G401 (cell line): ENCODE measurements at regions not wholly inside any gene's neighbourhood (a gene's known extent, or its start where the extent isn't known, plus 50 kb on each side); places are given as distances from the start of the nearest gene placed in this dataset.

Experiments
- DNase-seq: peaks from one replicate; pipeline ENCODE4 v3.0.0-alpha.2; 2015; ENCODE audit warnings: low spot score
- in situ Hi-C: cut with HindIII; loops from 2 replicates; pipeline ENCODE4 v1.10.0; 2016; ENCODE audit warnings: low sequenced_read_pairs, mixed read lengths

GRCh38 chr14:97393244-97393643, 596.1 kb downstream of the VRK1 start:
- in situ Hi-C loops, result no loop called here

GRCh38 chr14:97395068-97395467, 597.9 kb downstream of the VRK1 start:
- in situ Hi-C loops, result no loop called here
- DNase-seq, result no peak

More at GRCh38 chr14:97393244-97393643, 596.1 kb downstream of the VRK1 start:
- DNase-seq, result no peak

- in situ Hi-C loops, result no loop called here
- no peak for DNase-seq
Measured at GRCh38 chr14:97401714-97402113, 604.5 kb downstream of the VRK1 start.

GRCh38 chr14:97402279-97402678, 605.1 kb downstream of the VRK1 start:
- DNase-seq, result no peak
- in situ Hi-C loops, result no loop called here

GRCh38 chr14:97407701-97408407, 610.7 kb downstream of the VRK1 start:
- in situ Hi-C loops, result no loop called here

GRCh38 chr14:97408503-97408902, 611.3 kb downstream of the VRK1 start:
- DNase-seq, result no peak
- in situ Hi-C loops, result no loop called here

More at GRCh38 chr14:97407701-97408407, 610.7 kb downstream of the VRK1 start:
- DNase-seq, result no peak

GRCh38 chr14:97408937-97409815, 612.0 kb downstream of the VRK1 start:
- no peak for DNase-seq
- in situ Hi-C loops, result no loop called here

- in situ Hi-C loops, result no loop called here
- DNase-seq, result no peak
Measured at GRCh38 chr14:97410667-97411620, 613.8 kb downstream of the VRK1 start.

GRCh38 chr14:97411938-97412612, 614.9 kb downstream of the VRK1 start:
- in situ Hi-C loops, result no loop called here

GRCh38 chr14:97413022-97413539, 615.9 kb downstream of the VRK1 start:
- DNase-seq, result no peak
- in situ Hi-C loops, result no loop called here

More at GRCh38 chr14:97411938-97412612, 614.9 kb downstream of the VRK1 start:
- no peak for DNase-seq

GRCh38 chr14:97413966-97414717, 617.0 kb downstream of the VRK1 start:
- in situ Hi-C loops, result no loop called here
- no peak for DNase-seq

- in situ Hi-C loops, result no loop called here
Measured at GRCh38 chr14:97414718-97415098, 617.5 kb downstream of the VRK1 start.

GRCh38 chr14:97415907-97416306, 618.7 kb downstream of the VRK1 start:
- in situ Hi-C loops, result no loop called here
- DNase-seq, result no peak

More at GRCh38 chr14:97414718-97415098, 617.5 kb downstream of the VRK1 start:
- DNase-seq, result no peak

GRCh38 chr14:97416550-97416949, 619.4 kb downstream of the VRK1 start:
- no peak for DNase-seq
- in situ Hi-C loops, result no loop called here

- DNase-seq, result no peak
- in situ Hi-C loops, result no loop called here
Measured at GRCh38 chr14:97417331-97417730, 620.1 kb downstream of the VRK1 start.

GRCh38 chr14:97420211-97420610, 623.0 kb downstream of the VRK1 start:
- no peak for DNase-seq
- in situ Hi-C loops, result no loop called here

GRCh38 chr14:97426776-97427175, 629.6 kb downstream of the VRK1 start:
- DNase-seq, result no peak
- in situ Hi-C loops, result no loop called here
